ENCODE measurements at regions not wholly inside any gene's neighbourhood (a gene's known extent, or its start where the extent isn't known, plus 50 kb on each side); places are given as distances from the start of the nearest gene placed in this dataset.

DNA sequence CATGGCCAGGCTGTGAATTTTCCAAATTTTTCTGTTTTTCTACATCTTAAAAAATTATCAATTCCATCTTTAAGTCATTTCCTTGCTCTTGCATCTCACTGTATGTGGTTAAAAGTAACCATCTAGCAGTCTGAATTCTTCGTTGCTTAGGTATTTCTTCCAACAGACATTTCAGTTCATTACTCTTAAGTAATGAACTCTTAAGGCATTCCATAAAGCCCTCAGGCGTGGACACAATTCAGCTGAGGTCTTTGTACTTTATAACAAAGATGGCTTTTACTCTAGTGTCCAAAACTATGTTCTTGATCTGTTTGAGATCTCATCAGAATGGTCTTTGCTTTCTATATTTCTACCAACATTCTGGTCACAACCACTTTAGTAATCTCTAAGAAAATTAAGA, 253.9 kb upstream of the GCFC2 start:
- no peak for DNase-seq (ENCODE audit: low read depth)
- no peak overlapping the region for H3K4me3 ChIP-seq (ENCODE audit: low read length)
- TF ChIP-seq, protein P1, sequence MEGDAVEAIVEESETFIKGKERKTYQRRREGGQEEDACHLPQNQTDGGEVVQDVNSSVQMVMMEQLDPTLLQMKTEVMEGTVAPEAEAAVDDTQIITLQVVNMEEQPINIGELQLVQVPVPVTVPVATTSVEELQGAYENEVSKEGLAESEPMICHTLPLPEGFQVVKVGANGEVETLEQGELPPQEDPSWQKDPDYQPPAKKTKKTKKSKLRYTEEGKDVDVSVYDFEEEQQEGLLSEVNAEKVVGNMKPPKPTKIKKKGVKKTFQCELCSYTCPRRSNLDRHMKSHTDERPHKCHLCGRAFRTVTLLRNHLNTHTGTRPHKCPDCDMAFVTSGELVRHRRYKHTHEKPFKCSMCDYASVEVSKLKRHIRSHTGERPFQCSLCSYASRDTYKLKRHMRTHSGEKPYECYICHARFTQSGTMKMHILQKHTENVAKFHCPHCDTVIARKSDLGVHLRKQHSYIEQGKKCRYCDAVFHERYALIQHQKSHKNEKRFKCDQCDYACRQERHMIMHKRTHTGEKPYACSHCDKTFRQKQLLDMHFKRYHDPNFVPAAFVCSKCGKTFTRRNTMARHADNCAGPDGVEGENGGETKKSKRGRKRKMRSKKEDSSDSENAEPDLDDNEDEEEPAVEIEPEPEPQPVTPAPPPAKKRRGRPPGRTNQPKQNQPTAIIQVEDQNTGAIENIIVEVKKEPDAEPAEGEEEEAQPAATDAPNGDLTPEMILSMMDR (IDR thresholded peaks at IDR 0.05; ENCODE audit: insufficient read depth, low read depth, low read length, missing control alignments): no peak

DNA sequence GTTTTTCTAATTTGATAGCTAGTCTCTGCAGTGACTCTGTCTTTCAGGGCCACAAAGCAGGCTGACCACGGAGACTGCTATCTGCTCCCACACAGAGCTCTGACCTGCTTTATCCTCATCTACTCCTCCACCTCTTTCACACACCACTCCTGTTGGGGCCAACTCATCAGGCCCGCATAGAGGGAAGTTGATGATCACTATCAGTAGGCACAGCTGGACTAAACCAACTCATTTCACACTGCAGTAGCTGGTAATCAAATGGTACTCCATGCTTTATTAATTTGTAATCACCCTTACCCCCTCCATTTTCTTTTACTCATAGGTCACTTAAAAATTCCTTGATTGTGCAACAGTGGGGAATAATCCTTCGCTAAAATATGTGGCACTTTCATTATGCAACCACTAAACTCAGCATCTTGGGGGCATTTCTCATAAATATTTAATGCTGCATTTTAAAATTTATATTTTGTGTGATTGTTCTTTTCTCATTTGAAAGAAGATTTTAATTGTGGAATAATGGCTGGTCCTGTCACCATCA, 249.8 kb upstream of the GCFC2 start:
- TF ChIP-seq, protein P1 (IDR thresholded peaks at IDR 0.05; ENCODE audit: insufficient read depth, low read depth, low read length, missing control alignments): no peak
- DNase-seq (ENCODE audit: low read depth): no peak
- H3K4me3 ChIP-seq (ENCODE audit: low read length): no peak overlapping the region

DNA sequence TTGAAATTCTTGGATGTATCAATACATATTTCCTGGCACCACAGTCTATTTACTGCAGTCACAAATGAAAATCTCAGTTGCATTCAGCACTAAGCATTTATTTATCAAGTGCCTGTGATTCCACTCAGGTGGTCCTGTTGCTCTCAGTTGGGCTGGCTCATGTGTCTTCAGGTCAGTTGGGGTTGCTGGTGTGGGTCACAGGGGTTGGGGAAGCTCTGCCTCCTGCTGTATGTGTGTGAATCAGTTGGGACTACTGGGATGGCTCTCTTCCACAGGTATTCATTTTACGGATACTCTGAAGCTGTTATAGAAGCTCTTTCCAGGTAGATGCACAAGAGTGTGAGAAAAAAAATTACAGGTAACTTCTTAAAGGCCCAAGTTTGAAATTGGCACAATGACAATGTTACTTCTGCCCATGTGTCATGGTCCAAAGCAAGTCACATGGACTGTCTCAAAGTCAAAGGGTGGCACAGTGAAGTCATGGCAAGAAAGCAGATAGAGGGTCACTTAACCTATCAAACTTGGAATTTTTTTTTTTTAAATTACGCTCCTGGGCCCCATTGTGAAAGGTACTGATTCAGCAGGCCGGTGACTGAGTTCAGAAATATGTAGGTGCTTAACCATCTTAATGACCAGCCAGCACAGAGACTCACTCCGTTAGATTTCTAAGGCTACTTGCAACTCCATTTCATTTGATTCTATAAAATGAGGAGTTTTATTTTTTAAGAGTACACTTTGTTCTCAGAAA, 249.2 kb upstream of the GCFC2 start:
- H3K4me3 ChIP-seq (ENCODE audit: low read length): no peak overlapping the region
- TF ChIP-seq, protein P1 (IDR thresholded peaks at IDR 0.05; ENCODE audit: insufficient read depth, low read depth, low read length, missing control alignments): no peak
- DNase-seq (ENCODE audit: low read depth): peak; percentile 13

DNA sequence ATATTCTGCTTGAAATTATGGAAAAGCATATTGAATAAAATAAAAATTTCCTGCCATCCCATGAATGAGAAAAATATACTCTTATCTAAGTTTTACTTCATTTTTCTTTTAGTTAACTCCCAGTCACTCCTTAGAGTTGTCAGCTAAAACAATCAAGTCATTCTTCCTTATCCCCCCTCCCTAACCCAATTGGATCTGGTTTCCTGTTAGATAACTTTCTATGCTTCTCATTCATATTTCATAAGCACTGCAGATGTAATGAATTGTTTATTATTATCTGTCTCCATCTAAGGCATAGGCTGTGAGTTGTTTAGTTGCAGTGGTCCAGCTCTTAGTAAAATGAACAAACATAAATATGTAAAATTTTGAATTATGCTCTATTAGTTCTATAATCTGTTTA, 244.0 kb upstream of the GCFC2 start:
- no peak for DNase-seq (ENCODE audit: low read depth)
- H3K4me3 ChIP-seq (ENCODE audit: low read length): no peak overlapping the region
- TF ChIP-seq, protein P1 (IDR thresholded peaks at IDR 0.05; ENCODE audit: insufficient read depth, low read depth, low read length, missing control alignments): no peak

DNA sequence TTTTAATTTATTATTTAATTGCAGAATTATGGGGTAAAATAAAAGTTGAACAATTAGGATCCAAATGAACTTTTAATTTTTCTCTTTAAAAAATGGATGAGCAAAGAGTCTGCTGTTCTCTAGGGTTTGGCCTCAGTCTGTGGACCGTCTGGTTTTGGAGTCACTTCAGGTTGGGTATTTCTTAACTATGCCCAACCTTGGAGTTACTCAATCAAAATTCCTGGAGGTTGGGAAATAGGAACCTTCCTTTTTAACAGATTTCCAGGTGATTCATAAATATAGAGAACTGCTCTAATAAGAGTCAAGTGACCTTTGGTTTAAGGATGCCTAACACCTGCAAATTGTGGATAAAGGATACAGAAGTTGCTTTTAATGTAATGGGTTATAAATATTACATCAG, 241.5 kb upstream of the GCFC2 start:
- TF ChIP-seq, protein P1 (IDR thresholded peaks at IDR 0.05; ENCODE audit: insufficient read depth, low read depth, low read length, missing control alignments): no peak
- peak; percentile 66 for DNase-seq (ENCODE audit: low read depth)
- no peak overlapping the region for H3K4me3 ChIP-seq (ENCODE audit: low read length)

DNA sequence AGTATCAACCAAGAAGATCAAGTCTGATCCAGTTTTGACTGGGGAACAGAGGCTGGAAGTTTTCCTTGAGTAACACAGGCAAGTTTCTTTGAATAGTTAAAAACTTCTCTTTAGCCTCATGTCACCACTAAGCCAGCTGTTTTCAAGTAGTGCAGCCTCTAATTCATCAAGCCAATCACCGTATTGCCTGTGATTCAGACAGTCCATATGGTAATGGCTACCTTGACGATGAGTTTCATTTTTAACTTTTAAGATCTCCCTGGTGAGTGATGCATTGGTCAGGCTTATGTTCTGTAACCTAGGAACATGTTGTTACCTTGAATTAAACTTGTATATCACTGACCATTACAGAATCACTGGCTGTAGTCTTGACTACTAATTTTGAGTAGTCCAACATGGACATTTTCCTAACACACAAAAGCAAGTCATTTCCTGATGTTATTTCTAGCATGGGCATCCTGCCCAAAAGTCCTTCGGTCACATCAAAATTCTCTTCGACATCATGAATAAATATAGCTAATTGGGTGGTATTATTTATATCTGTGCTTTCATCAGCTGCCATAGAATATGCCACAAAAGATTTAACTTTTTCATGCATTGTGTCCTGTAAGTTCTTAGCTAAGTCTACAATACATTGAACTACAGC, 238.8 kb upstream of the GCFC2 start:
- TF ChIP-seq, protein P1 (IDR thresholded peaks at IDR 0.05; ENCODE audit: insufficient read depth, low read depth, low read length, missing control alignments): no peak
- no peak overlapping the region for H3K4me3 ChIP-seq (ENCODE audit: low read length)
- DNase-seq (ENCODE audit: low read depth): no peak

Measured in epithelial cell of esophagus (primary cell).